ENCODE measurements at regions not wholly inside any gene's neighbourhood (a gene's known extent, or its start where the extent isn't known, plus 50 kb on each side); places are given as distances from the start of the nearest gene placed in this dataset.

DNA sequence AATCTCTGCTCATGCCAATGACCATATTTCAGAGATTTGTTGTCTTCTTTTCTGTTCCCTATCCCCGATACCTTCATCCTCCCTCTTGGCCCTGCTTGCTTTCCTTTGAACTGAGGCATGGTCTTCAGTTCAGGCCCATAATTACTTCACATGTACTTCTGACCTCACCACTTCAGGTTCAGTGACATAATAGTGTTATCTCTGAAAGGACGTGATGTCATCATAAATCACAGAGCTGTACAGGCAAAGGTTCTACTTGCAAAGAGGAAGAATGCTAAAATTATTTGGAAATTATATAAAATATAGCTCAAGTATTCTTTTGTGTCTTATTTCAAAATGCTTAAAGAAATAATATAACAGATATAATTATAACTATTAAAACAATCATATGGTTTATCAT is 230.3 kb upstream of the ESRRG start:
- no peak for DNase-seq

DNA sequence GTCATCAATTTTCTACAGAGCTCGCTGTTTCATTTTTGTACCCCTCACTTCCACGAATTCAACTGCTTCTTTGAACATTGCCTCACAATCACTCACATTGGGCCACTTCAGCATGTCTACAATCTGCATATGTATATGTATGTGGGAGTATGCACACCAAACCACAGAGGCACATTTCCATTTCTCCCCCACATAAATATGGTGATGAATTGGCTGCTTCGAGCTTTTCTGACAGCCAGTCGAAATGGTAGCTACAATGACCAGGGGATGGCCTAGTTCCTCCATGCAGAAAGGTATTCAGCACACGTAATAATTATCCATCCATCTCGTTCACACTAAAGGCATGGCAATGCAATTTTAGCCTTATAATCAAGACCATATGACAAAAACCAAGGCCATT is 229.6 kb upstream of the ESRRG start:
- no peak for DNase-seq

DNA sequence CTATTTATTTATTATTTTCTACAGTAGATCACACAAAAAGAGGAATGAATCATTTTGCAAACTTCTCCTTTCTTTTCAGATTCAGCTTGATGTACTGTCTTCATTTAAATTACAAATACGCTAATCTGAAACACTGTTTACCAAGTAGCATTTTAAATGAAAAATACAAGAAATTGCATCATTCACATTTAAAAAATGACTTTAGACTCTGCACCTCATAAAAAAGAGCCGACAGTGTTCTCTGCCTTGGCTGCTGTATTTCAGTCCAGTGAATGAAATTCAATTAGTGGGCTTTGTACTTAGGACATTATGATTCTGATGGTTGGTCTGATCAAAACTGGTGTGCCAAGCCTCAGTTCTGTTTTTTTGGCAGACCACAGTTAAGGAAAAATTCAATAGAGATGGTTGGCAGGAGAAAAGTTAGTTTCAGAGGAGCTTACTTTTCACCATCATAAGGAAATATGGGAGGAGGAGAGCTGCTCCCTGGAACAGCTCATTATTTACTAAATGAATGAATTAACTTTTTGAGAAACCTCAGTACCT is 222.4 kb upstream of the ESRRG start:
- DNase-seq: no peak

DNA sequence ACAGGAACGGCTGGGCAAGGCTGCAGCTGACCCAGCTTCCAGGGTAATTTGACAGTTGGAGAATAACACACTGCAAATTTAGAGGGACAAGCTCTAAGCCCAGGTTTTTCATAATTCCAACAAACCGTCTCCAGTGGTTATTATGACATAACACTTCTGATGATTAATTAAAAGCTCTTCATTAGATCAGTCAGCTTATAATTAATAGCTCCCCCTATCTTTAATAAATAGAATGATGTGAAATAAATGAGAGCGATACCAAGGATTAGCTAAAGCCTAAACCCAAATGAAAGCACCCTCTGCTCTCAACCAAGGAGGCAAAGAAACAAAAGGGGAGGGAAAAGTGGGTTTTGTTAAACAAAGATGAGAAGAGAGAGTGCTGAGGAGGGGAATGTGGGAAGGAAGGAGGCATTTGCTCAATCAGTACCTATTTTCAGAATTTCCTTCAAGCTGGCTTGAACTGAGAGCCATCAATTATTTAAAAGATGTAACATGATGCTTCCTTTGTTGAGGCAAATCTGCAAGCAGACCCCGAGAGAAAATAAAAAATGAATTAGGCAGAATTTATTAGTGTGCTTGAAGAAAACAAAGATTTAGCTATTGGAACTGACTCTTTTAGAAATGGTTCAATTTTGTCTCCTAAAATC is 221.8 kb upstream of the ESRRG start:
- no peak for DNase-seq

DNA sequence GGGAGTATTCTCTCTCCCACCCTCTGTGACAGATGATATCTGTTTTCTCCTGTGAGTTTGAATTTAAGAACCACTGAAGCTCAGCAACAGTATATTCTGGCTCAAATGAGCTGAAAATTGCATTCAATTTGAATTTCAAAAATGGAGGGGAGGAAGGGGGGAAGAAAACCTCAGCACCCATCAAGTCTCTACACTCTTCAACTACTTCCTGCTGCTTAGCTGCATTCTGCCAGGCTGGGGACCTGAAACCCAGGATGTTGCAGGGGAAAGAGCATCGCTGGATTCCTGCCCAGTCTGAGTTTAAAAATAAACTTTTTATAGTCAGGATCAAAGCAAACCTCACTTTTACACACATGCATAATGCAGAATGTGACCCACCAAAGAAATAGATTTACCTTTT is 214.3 kb upstream of the ESRRG start:
- no peak for DNase-seq

DNA sequence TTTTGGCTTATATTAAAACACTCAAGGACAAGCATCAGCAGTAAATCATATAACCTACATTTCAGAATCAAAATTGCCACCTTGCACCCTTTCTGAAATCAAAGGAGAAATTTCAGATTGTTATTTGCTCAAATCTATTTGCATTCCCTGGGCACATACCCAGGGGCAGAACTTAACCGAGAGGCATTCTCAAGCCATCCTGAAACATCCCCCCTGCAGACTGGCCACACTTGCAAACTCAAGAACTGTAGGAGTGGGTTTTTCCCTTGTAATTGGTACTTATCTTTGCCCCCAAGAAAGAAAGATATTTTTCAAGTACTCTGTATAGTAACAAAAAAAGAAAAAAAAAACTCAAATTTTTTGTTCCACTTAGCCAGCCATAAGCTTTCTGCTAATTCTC is 213.6 kb upstream of the ESRRG start:
- no peak for DNase-seq

DNA sequence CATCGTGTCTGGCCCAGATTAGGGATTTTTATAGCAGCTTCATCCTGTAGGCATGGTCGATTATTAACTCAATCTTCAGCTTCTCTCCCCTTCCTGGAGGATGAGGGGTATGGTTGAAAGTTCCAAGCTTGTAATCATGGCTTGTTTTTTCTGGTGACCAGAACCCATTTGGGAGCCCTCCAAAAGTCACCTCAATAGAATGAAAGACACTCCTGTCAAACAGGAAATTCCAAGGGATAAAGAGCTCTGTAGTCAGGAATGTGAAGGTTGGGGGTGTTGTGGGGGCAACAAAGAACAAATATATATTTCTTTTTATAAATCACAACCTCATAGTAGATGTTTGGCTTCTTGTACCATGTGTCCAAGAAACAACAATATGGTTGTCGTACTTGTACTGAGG is 212.7 kb upstream of the ESRRG start:
- no peak for DNase-seq

DNA sequence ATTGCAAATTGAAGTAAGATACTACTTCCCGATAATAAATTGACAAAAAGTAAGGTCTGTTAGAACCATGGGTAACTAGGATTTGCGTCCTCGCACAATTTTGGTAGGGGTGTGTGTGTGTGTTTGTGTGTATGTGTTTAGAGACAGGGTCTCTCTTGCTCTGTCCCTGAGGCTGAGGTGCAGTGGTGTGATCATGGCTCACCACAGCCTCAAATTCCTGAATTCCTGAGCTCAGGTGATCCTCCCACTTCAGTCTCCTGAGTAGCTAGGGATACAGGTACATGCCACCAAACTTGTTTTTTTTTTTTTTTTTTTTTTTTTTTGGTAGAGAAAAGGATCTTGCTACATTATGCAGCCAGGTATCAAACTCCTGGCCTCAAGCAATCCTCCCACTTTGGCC is 209.2 kb upstream of the ESRRG start:
- DNase-seq: no peak

DNA sequence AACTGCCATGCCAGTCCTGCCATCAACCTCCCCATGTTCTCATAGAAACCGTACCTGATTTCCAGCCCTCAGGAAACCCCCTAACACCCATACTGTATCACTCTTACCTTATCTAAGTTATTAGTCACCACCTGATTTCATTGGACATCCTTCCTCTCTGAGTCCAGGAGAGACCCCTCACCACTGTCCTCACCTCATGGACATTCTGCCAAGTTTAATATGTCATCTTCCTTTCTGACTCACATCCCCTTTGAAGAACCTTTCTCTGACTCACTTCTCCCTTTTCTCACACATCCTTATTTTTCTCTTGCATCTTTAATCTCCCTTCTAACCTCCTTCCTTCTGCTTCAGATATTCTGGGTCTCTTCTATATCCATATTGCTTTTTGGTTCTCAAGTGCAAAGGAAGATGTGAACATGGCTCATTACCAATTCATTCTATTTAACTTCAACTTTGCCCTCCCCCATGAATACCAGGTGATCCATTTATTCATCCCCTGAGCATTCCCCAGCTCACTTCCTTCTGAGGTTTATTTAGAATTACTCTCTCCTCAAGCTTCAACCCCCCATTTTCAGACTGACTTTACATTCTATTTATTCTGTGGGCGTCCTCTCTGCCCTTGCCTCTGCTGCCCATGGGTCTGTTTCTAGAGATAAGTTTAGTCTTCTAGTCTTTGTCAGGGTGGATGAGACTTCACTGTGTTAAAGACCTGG is 206.8 kb upstream of the ESRRG start:
- no peak for DNase-seq

DNA sequence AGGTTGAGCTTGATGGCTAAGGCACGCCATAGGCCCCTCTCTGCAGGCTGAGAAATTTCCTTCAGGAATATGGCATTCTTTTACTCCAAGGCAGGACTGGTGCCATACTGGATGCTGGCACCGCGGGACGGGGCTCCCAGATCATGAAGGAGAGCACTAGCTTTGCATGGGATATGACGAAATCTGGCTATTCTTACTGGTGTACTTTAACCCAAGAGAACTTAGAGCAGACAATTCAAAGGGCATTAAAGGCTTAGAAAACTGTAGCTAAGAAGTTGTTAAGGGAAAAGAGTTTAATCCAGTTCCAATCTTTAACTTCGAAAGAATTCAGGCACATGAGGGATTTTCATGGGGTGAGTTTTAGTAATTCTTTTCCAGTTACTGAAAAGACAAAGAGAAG is 204.4 kb upstream of the ESRRG start:
- no peak for DNase-seq

DNA sequence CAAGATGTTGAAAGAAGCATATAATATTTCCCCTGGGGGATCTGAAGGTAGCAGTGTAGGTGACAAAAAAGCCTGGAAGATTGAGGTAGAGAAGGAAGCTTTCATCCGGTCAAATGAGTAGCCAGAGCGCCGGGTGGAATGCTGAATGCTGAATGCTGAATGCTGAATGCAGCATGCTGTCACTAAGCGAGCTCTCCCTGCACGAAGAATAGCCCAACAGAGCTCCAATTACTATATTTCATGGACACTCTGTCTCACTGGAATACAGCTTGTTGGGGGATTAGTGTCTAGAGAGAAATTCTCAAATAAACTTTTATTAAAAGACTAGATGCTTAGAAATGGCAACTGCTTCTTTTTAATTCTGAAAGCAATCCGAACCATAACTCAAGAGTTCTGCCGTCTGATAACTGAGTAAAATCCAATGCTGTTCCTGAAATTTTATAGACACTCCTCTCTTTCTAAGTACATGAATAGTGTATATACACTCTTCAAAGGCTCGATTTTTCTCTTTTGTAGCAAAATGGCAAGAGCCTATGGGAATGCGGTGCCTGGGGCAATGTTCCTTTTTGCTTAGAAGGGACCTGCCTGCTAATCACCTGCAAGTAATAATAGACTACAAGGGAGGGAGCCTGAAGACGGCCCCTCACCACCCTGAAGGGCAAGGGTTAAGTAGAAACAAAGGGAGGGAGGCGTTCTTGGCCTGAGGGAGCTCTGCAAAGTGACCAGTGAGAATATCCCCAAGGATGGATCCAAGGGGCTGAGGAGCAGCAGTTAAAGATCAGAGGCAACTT is 203.7 kb upstream of the ESRRG start:
- DNase-seq: no peak

DNA sequence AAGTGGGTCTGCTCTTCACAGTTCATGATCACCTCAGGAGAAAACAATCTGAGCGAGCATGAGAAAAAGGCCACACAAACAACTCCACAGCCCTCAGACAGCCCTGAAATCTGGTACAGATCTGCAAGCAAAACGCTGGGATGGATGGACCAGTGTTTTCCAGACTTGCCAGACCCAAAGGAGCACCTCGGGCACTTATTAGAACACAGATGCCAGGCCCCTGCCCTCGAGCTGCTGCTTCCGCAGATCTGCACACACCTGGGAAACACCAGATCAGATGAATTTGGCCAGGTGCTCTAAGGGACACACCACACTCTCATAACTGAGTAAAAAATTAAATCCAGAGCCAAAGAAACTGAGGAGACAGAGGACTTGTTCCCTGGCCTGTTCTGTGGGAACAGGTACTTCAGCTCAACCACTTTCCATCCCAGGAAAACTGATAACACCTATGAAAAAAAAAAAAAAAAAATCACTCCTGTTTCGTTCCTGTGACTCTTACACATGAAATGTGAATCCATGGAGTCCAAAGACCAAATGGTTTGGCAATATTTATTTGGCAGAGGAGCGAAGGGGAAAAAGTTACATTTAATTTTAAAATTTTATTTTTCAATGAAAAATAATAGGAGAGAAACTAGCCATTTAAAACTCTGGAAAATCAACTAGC is 202.9 kb upstream of the ESRRG start:
- no peak for DNase-seq

DNA sequence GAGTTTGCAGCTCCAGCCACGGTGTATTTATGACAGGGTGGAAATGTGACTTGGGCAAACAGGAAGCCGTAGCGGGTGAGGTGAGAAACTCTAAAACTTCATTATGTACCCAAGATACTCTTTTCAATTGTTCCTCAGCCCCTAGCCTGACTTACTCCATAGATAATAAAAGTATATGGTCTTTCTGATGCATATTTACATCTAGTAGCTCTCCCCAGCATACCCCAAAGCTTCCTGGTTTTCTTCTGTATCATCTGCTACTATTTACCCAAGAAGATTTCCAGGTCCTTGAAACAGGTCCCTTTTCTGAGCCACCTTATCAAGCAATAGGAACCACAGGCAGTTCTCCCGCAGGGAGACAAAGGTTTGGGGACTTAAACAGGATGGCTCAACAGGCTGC is 201.5 kb upstream of the ESRRG start:
- DNase-seq: no peak

DNA sequence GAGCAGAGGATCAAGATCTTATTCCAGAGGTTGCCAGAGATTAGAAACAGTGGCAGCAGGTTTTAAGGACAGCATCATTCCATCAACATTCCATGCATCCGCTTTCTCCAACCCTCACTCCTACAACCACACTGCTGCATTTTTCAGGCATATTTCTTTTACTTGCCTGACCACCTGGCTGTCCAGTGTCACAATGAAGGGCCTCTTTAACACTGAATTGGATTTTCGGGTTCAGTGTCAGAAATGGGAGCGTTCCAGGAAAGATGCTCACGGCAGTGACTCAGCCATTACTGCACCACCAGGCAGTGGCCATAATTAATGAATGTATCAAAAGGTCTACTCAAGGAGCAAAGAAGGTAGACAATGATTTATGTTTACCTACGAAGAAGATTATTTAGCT is 200.4 kb upstream of the ESRRG start:
- DNase-seq: no peak

DNA sequence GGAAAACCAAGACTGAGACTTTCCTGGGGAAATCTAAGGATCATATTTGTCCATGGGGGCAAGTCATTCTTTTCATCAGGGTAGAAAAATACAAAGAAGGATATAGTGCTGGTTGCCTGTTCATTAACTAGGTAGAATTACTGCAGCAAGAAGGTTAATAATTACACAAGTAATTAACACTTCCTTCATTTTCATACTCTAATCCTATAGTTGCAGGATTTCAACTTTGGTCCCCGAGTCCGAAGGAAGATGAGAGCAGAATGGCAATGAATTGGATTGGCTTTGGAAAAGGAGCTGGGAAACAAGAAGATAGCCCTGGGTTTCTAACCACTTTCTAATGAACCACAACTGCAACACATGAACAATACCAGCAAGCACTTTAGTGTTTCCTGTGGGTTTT is 199.2 kb upstream of the ESRRG start:
- no peak for DNase-seq

DNA sequence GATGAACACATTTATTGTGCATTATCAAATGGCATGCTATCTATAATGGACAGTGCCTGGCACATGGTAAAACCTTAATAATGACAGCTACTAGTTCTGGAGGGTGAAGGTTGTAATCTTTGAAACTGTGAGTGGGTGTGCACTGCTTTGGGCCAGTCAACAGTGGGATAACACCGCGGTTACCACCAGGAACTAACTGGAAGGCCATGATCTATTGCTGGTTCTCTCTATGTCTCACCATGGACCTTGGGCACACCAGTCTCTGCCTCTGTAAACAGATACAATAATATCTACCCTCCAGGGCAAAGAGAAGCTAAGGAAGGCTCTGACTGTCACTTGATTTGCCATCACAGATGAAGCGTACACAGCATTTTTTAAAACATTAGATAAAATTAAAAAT is 198.6 kb upstream of the ESRRG start:
- no peak for DNase-seq

DNA sequence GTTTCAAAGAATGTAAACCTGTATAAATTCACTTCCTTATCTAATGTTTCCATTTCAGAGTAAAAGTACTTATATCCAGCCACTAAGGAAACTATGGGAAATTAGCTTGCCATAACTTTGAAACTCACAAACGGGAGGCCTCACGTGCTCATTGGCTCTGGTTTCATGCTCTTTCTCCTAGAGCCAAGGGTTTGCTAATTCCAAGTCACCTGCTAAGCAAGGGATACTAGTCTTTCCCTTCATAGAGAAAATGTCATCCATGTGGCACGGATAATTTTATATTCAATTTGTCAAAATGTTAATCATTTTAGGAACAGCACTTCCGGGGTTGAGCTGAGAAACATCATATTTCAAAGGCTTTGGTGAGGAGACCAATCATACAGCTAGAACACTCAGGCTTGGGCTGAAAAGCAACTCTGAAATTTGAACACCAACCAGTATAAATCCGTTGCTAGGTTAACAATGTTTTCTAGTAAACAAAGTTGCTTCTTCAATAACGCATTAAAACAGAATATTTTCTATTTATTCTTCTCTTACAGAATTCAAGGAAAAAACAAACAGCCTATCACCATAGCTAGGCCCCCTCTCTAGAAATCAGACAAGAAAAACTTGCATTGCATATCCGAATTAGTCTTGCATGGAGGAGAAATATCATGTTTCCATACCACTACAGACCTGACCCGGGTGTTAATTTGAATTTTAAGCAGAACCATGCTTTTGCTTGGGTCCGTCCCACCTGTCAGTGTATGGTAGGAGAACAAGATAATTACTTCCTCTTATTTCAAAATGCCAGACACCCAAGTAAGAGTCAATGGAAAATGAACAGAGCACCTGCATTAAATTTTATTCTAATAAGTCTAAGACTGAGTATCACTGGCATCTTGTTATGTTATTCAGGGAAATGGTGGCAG is 196.1 kb upstream of the ESRRG start:
- no peak for DNase-seq

DNA sequence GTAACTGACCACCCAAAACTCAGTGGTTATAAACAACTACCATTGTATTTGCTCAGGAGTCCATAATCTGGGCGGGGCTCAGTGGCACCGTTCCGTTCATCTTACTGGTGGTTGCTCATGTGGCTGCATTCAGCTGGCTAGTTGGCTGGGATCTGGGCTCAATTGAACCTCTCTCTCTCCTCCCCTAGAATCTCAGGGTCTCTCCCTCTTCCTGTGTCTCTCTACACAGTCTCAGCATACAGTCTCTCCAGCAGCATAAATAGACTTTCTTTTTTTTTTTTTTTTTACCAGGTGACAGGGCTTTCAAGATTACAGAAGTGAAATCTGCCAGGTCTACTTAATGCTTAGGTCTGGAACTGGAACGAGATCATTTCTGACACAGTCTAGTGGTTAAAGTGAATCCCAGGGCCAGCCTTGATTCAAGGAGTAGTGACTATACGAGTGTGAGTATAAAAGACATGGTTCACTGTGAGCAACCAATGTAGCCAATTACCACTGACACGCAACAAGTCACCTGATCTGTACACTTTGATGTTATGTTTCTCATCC is 193.7 kb upstream of the ESRRG start:
- no peak for DNase-seq

DNA sequence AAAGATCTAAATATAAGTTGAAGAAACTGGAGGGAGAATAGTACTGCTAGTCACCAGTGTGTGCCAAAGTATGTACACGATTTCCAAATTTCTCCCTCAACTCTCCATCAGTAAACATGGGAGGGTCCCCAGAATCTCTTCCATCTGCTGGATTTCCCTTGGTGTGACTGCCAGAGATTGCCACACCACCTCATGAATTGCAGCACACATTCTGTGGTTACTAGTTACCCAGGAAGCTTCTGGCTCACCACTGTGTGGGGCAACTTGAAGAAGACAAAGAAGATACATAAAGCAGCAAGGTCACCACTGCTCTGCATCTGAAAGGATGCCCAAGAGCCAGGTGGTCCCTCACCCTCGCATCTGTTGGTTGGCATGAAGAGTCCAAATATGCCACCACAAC is 191.7 kb upstream of the ESRRG start:
- DNase-seq: peak in 1 of 2 experiments; percentile 0

DNA sequence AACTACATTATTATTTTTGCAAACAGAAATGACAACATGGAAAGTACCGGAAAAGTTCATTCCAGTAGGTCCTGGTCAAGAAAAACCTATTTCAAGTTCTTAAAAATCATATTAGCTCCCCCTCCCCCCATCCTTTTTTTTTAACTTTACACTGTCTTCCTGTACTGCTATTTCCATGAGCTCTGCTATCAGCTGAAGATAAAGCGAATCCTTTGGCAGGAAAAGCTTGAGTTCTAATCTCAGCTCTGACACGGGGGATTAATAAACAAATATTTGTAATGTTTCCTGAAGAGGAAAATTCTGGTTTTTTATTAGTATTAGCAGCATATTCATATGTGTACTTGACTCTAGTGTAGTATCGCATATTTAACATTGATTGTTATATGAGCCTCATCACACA is 190.7 kb upstream of the ESRRG start:
- no peak for DNase-seq

DNA sequence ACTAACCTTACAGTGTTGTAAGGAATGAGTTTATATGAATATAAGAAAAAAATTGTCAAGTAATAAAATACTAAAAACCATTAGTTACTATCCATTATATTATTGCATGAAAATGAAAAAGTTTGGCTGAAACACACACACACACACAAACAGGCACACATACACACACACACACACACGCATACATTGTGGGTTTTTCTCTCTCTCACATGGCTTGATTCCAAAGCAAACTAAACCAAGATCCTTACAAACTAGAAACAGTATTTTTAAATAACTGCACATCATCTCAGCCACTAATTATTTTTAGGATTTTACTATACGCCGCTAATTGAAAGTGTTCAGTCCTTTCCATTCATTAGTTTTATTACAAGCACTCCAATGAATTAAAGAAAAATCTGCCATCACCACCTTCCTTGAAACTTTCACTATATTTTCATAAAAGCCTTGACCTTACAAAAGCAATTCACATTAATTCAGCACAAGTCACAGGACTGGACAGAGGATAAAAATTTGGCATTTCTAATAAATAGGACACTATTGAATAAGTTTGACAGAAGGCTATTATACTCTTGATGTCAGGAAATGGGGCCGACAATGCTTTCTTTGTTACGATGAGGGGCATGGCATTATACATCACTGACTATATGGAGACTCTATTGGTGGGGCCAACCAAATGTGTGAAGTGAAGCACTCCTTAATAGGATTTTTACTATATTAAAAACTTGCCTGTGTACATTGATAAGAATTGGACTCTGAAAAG is 187.0 kb upstream of the ESRRG start:
- no peak for DNase-seq

All from AML-193 (cell line).